HG03025 (cell line): ENCODE measurements at regions not wholly inside any gene's neighbourhood (a gene's known extent, or its start where the extent isn't known, plus 50 kb on each side); places are given as distances from the start of the nearest gene placed in this dataset.

Experiments used
- ATAC-seq: cut with Tn5 transposase; IDR thresholded peaks from one replicate; pipeline ENCODE4 v1.9.1; 2021; ENCODE audit warnings: mild to moderate bottlenecking, moderate library complexity; ENCODE audit not compliant: unreplicated experiment, low FRiP score

DNA sequence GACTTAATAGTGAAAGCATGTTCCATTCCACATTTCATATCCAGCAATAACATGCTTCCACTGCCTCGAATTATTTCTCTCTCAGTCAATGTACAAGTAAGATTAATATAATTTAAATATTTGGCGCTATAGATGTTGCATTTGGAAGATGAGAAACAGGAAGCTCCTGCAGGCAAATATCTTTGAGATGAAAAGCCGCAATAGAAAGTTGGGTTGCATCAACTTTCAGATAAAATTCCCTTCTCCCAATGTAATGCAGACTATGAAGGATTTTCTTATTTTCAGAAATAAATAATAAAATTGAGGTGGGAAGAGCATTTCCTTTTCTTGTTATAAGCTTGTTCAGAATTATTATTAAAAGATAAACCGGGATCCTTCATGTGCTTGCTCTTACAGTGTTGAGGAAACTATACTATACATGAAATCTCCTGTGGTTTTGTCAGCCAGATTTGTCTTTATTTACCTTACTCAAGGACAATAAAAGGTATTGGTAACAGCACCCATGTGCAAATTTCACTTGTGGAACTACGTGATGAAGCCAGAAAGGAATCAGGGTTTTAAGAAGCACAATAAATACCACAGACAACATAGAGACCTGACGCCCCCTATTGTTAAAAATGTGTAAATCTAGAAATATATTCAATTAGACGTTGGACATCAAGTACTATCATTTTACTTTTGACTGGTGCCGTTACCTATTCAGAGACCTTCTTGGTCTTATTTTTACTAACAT is 307.0 kb downstream of the ARPP21 start:
- ATAC-seq, result no peak

DNA sequence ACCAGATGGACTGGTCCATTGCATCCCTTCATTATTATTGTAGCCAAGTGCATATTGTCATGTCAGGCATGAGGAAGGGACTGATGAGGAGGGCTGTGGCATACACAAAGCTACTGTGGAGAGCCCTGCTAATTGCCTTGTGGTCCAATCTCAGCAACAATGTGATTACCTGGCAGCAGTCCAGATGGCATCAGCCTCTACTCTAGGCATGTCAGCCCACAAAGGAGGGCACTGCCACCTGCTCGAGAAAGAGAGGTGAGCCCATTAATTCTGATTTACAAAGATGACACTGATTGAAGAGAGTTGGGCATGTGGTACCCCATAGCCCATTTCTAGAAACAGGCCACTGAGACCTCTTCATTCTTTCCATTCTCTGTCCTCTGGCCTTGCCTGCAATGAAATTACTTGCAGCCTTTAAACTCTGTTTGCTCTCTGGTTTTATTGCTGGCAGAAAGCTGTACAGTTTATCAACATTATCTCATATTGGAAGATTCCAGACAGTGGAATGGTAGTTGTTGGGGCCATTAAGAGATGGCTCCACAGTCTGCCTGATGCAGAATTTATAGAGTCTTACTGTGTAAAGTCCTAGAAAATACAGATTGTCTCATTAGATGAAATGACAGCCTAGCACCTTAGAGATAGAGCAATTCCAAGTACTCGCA is 307.7 kb downstream of the ARPP21 start:
- no peak for ATAC-seq

DNA sequence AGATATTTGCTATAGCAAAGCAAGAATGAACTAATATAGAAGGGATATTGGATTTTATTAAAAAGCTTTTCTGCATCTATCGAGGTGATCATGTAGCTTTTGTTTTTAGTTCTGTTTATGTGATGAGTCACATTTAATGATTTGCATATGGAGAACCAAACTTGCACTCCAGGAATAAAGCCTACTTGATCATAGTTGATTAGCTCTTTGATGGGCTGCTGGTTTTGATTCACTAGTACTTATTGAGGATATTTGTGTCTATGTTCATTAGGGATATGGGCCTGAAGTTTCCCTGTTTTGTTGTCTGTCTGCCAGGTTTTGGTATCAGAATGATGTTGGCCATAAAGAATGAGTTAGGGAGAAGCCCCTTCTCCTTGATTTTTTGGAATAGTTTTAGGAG is 310.7 kb downstream of the ARPP21 start:
- ATAC-seq, result no peak

DNA sequence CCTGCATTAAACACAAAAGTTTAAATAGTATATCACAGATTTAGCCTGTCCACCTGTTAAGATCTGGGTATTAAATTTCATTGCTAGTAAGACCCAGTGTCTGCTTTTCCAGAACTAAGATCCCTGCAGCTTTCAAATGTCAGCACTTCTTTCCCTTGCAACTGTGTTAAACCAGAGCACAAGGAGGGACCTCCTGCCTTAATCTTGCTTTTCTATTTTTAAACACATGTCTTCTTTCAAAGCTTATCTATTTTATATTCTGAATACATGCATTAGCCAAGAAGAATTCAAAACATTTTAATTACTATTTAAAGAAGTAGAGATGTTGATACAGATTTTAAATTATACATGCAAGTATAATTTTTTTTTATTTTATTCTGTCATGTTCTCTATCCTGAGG is 315.1 kb downstream of the ARPP21 start:
- ATAC-seq, result no peak

DNA sequence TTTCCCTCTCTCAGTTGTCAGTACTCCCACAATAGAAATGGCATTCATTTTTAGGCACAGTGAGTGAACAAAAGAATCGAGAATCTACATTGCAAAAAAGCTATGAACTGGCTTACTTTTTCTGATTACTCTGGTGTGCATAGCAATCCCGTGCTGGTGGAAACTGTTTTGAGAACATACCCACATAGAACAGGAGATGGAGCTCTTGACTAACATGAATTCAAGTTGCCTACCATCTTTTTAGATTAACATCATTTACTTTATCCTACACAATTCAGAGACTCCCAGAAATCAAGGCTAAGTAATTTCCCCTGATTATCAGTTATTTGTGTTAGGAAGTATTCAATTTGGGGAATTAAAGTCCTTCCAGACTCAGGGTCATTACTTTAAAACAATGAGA is 326.6 kb downstream of the ARPP21 start:
- no peak for ATAC-seq

DNA sequence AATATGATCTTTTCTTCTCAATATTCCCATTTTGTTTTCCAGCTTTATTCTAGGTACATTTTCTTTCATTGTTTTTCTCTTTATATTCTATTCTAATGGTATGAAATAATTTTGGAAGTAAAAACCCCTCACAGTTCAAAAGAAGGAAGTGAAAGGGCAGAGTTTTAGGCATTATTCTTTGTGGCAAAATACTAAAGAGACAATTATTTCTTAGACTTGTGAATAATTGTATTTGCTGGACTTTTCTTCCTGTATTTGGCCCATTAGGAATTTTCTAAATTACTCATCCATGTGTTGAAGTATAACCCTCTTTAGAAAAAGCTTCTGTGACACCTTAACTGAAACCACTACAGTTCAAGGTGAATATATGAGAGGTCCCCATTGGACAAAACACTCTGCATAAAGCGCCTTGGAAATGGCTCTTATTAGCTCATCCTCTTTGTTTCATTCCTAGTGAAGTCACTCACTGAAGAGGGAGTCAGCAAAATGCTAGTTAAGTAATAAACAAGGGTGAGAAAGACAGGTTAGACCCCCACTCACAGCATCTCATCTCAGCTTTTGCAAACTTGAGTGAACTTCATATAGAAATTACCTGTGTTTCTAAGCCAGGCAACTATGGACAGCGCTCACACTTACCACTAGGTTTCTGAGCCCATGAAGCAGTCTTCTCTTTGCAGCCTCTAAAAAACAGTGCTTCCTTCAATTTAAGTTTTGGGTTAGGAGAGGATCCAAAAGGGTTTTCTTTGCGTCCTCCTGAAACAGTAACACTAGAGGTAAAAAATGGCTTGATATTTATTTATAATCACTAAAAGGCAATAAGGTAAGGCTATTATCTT is 327.5 kb downstream of the ARPP21 start:
- no peak for ATAC-seq

DNA sequence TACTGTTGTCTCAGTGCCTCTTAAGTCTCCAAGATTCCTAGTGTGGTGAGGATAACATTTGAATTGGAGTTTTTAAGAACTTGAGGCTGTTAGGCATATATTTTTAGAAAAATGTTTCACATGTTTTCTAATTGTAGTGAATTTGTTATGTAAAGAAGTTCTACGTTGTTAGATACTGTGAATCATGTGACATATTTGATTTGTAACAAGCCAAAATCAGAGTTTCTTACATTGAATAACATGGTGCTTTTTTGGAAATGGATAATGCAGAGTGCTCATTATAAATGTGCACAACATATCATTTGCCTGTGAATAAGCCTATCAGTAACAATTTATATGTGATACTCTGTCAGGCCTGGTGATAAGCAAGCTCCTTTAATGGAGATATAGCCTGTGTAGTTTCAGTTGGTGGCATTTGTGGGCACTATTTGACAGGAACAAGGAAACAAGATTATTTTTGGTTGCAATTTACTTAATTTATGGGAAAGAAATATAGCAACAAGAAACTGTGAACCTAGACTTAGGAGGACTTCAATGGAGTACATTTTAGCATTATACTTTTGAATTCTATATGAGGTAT is 328.8 kb downstream of the ARPP21 start:
- ATAC-seq, result no peak

DNA sequence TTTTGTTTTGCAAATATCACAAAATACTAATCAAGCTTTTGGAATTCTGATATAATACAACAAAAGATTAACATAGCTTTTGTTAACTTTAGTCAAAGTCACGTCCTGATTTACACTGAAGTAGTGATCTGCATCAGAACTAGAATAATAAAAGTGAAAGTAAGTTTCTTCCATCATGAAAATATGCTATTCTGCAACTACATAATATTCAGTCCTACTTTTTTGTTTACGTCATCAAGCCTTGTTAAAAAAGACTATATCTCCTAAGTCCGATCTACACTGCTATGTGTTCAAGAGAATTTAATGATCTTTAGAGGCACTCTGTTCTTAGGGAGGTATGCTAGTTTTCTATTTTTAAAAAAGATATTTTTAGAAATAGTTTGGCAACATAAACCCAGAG is 330.1 kb downstream of the ARPP21 start:
- ATAC-seq, result no peak

DNA sequence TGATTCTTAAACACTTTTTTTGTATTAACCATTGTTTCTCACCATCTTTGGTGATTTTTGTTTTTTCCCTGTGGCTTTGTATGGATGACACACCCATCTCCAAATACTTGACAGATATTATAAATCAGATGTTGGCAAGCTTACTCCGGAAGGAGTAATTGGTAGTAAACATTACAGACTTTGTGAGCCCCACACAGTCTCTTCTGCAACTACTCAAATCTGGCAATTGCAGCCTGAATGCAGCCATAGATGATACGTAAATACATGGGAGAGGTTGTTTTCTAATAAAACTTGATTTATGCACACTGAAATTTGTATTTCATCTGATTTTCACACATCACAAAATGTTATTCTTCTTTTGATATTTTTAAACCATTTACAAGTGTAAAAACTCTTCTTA is 331.5 kb downstream of the ARPP21 start:
- ATAC-seq, result no peak

DNA sequence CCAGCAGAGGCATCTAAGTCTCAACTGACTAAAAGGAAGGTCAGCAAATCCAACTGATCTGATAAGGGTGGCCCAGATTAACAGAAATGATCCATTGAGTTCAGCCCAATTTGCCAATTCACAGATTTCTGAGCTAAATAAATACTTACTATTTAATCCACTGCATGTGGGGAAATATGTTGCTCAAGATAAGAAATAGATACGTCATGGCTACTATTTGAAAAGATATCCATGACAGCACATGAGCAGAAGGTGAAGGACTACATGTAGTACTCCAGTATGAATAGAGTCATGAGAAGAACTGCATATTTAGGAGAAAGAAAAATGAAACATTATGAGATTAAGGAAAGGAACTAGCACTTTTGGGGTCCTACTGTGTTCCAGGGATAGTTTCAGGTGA is 332.4 kb downstream of the ARPP21 start:
- no peak for ATAC-seq

DNA sequence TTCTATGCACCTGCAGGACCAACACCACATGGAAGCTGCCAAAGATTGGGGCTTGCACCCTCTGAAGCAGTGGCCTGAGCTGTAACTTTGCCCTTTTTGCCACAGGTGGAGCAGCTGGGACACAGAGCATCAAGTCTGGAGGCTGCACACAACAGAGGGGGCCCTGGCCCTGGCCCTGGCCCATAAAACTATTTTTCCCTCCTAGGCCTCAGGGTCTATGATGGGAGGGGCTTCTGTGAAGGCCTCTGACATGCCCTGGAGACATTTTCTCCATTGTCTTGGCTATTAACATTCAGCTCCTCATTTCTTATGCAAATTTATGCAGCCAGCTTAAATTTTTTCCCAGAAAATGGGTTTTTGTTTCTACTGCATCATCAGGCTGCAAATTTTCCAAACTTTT is 335.5 kb downstream of the ARPP21 start:
- no peak for ATAC-seq

DNA sequence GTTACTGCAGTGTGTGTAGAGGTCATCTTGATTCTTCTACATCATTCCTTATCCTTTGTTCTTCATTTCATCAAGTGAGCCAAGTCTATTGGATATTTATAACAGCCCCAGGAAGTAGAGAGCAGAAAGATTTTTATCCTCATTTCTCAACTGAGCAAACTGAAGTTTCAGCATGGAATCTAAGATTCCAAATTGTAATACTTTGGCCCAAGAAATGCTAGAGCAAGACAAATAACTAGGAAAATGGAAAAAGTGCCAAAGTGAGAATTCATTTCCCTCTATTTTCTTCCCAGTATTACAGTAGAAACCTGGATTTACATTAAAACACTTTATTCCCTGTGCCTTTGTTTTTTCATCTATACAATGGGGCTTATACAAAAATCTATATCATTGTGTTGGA is 346.8 kb downstream of the ARPP21 start:
- ATAC-seq, result no peak

DNA sequence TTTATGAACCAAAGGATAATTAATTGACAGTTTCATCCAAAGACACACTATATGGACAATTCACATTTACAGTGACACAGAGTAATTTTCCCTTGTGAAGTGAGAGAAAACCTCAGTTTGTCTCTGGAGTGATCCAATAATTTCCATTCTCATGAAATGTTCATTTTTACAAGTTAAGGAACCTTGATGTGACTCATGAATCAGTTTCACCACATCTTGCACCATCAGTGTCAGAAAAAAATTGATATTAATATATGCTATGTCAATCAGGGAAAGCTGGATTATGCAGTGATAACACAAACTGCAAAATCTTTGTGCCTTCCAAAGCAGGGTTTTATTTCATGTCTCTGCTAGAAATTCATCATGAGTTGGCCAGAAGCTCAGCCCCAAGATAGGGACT is 348.1 kb downstream of the ARPP21 start:
- ATAC-seq, result no peak

DNA sequence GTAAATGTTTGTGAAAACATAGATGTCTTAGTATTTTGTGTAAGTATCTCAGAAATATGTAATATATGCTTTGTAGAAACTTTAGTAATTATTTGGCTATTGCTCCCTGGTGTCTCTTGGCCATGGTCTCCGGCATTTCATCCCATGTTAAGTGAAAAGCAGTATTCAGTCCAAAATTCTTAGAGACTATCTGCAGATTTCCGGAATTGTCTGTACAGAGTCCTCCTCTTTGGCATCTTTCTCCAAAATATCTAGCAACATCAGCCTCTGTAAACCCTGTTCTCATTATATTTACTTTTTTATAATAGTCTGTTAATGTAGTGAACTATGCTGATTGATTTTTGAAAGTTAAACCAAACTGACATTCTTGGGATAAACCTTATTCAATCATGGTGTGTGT is 352.7 kb downstream of the ARPP21 start:
- no peak for ATAC-seq

DNA sequence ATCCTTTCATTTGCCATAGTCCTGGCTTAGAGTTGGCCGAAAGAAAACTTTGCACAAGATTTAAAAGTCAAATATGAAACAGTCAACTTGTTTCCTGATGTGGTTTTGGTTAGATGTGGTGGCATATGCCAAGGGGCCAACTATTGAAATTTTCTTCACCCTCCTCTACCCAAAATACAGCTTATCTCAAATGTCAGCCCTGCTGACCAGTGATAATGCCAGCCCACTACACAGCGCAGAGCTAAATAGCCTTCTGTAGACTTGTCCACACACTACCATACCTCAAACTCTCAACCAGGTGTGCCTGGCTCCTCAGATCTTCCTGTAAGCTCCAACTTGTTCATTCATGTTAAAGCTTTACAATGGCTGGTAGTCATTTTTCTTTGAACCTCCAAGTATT is 368.5 kb upstream of the STAC start:
- no peak for ATAC-seq

DNA sequence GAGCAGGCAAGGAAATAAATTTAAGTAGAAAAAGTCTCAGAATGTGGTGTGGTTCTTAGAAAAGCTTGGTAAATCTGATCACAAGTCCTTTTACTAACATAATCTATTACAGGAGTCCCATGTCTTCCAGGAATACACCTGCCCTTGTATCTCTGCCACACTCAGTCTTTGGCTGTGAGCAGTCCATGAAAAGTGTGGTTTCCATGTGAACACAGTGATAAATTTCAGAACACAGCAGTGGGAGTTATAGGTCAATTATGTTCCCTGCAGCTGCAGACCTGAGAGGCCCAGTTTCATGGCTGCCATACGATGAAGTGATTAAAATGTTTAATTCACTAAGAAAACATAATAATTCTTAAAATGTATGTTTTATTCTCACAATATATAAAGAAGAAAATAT is 366.9 kb upstream of the STAC start:
- no peak for ATAC-seq

DNA sequence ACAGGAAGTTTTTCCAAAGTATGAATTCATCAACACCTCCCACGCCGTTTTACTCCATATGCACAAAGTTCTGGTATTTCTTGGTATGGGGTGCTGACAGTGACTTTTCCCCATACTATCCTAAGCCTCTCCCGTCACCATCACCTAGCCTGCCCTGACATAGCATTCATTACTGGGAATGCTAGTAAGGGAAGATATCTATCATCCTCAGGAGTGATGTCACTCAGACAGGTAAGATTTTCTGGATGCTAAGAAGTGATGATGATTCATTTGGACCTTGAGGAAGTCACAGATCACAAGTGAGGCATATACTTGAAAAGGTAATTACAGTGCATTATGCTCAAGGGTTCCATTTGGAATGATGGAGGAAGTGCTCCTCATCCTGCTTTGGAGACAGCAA is 355.1 kb upstream of the STAC start:
- ATAC-seq, result no peak

DNA sequence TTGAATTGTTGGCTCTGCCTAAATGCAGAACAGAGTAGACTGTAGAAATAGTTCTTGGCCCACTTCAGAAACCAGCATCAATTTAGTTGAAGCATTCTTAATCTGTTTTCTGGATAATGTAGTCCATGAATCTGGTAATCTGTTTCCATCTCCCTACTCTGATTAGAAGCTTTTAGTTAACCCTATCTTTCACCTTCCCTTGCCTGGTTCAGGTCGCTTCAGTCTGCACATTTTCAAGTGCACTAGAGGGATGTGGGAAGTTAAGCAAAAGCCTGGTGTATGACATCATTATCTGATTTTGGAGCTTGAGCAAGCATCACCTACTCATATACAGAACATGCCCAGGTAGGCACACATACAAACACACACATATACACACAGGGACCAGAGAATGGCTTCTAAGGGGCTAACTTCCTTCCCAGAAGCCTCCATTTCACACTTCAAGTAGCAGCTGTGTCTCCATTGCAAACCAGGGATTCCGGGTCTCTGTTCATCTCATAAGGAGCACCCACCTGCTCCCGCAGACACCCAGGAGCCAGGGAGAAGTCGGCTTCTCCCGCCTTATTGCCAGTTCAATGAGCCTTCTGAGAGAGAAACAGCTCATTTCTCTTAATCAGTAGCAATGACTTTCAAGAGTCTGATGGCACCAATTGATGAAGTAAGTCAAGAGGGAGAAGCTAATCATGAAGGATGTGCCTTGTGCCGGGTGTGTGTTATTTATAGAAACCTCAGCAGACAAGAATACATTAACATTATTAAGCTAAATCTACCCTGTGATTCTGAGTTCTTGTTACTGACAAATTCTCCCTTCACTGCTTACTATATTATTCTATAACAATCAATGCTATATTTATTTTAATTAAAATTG is 347.9 kb upstream of the STAC start:
- no peak for ATAC-seq

DNA sequence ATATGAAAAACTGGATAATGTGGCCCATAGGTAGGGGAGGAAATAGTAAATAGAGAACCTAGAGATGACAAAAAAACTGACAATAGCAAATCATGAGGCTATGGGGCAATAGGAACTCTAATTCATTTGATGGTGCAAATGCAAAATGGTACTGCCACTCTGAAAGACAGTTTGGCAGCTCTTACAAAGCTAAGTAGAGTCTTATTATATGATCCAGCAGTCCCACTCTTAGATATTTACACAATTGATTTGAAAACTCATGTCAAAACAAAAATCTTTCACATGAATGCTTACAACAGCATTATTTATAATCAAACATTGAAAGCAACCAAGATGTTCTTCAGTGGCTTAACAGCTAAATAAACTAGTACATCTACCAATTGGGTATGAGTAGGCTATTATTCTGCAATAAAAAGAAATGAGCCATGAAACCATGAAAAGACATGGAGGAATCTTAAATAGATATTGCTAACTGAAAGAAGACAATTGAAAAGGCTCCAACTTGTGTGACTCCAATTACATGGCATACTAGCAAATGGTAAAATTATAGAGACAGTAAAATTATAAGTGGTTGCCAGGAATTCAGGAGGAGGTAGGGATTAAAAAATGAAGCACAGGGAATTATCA is 321.8 kb upstream of the STAC start:
- ATAC-seq, result no peak

DNA sequence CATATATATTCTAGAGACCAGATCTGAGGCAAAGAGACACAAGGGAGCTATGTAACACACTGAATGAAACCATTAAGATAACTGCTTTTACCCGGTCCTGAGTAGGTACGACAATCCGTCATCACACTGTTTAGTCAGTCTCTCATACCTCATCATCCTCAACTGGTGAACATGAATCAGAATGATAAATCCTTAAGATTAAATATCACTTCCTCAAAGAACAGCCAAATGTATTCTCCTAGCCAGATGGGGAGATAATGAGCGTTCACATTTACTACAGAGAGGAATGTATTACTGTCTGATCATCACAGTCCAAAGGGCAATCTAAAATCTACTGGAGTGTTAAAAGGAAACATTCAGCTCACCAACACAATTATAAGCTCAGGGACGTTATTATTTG is 319.4 kb upstream of the STAC start:
- ATAC-seq, result no peak
